DMS79 treated with DMSO at 0.1 percent for 48 hours (cell line): ENCODE measurements at regions not wholly inside any gene's neighbourhood (a gene's known extent, or its start where the extent isn't known, plus 50 kb on each side); places are given as distances from the start of the nearest gene placed in this dataset.

ENCODE experiments used
- DNase-seq: peaks from one replicate; lab custom pipeline; 2025; lab: John Stamatoyannopoulos, UW

- no peak for DNase-seq
Observed at GRCh38 chr18:52289392-52289791, 50.6 kb upstream of the DCC start.
